A549 (cell line): ENCODE measurements at regions not wholly inside any gene's neighbourhood (a gene's known extent, or its start where the extent isn't known, plus 50 kb on each side); places are given as distances from the start of the nearest gene placed in this dataset.
"Not testable (repeated sequence)": the region's sequence is repeated elsewhere in the genome, so short reads cannot be mapped to it uniquely, and the experiment has no call there.

Experiments used
- CBX8 ChIP-seq: fragments of 200-600 bp; sonication (generic); IDR thresholded peaks from 2 replicates; pipeline ENCODE4 v1.6.1; 2016
- CEBPB ChIP-seq, 2 experiments: fragments of >200 bp in 1 of 2; sonication (Bioruptor Twin) in 1 of 2; formaldehyde crosslinking in 1 of 2; IDR thresholded peaks; 2 replicates each; pipeline ENCODE4 v1.6.1; 2012 to 2016
- CHD4 ChIP-seq: fragments of 200-600 bp; sonication (generic); IDR thresholded peaks from 2 replicates; pipeline ENCODE4 v1.6.1; 2016; ENCODE audit warnings: antibody characterized with exemption, mild to moderate bottlenecking, borderline replicate concordance
- HEYL ChIP-seq: fragments of 250-450 bp; sonication (Bioruptor Pico); IDR thresholded peaks from 2 replicates; pipeline ENCODE4 v1.8.0; 2021; ENCODE audit warnings: mild to moderate bottlenecking, moderate library complexity
- POLR2AphosphoS2 ChIP-seq: conservative IDR thresholded peaks from 2 replicates; pipeline ENCODE4 v1.6.1; 2012; ENCODE audit warnings: low read length, improper control_type of control experiment, inconsistent platforms
- RFX5 ChIP-seq: fragments of 450-650 bp; IDR thresholded peaks from 2 replicates; pipeline ENCODE4 v1.7.1; 2014; ENCODE audit warnings: antibody characterized with exemption, mild to moderate bottlenecking, moderate library complexity
- SREBF2 ChIP-seq: fragments of 450-650 bp; IDR thresholded peaks from 2 replicates; pipeline ENCODE4 v1.6.1; 2014; ENCODE audit warnings: mild to moderate bottlenecking, moderate library complexity
- ZSCAN20 ChIP-seq: fragments of 250-450 bp; sonication (Bioruptor Pico); IDR thresholded peaks from 2 replicates; pipeline ENCODE4 v1.8.0; 2022; ENCODE audit warnings: mild to moderate bottlenecking, moderate library complexity
- TF ChIP-seq, protein P1 (sequence below): fragments of >200 bp; sonication (Bioruptor Twin); formaldehyde crosslinking; IDR thresholded peaks from 3 replicates; pipeline ENCODE4 v1.5.1; 2016
- TF ChIP-seq, protein P2 (sequence below): IDR thresholded peaks from 2 replicates; pipeline ENCODE4 v1.6.1; 2012
- TF ChIP-seq, protein P3 (sequence below): fragments of 450-650 bp; IDR thresholded peaks from 2 replicates; pipeline ENCODE4 v1.6.1; 2014; ENCODE audit warnings: antibody characterized with exemption
- TF ChIP-seq, protein P4 (sequence below): fragments of 150-350 bp; IDR thresholded peaks from 2 replicates; pipeline ENCODE4 v1.6.1; 2014; ENCODE audit warnings: low read depth, mild to moderate bottlenecking, low read length

DNA sequence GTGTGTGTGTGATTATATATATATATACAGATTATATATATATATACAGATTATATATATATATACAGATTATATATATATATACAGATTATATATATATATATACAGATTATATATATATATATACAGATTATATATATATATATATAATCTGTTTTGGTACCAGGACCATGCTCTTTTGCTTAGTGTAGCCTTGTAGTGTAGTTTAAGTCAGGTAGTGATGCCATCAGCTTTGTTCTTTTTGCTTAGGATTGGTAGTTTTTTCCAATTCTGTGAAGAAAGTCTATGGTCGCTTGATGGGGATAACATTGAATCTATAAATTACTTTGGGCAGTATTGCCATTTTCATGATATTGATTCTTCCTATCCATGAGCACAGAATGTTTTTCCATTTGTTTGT, 318.5 kb upstream of the SETBP1 start:
- TF ChIP-seq, protein P1, sequence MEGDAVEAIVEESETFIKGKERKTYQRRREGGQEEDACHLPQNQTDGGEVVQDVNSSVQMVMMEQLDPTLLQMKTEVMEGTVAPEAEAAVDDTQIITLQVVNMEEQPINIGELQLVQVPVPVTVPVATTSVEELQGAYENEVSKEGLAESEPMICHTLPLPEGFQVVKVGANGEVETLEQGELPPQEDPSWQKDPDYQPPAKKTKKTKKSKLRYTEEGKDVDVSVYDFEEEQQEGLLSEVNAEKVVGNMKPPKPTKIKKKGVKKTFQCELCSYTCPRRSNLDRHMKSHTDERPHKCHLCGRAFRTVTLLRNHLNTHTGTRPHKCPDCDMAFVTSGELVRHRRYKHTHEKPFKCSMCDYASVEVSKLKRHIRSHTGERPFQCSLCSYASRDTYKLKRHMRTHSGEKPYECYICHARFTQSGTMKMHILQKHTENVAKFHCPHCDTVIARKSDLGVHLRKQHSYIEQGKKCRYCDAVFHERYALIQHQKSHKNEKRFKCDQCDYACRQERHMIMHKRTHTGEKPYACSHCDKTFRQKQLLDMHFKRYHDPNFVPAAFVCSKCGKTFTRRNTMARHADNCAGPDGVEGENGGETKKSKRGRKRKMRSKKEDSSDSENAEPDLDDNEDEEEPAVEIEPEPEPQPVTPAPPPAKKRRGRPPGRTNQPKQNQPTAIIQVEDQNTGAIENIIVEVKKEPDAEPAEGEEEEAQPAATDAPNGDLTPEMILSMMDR = not testable (repeated sequence)
- TF ChIP-seq, protein P2, sequence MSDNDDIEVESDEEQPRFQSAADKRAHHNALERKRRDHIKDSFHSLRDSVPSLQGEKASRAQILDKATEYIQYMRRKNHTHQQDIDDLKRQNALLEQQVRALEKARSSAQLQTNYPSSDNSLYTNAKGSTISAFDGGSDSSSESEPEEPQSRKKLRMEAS = not testable (repeated sequence)
- TF ChIP-seq CBX8; CHD4; POLR2AphosphoS2; CEBPB (IDR thresholded peaks at IDR 0.05); HEYL (CRISPR knock-in tag); RFX5; ZSCAN20 (CRISPR knock-in tag); SREBF2: not testable (repeated sequence)
- TF ChIP-seq, protein P3, sequence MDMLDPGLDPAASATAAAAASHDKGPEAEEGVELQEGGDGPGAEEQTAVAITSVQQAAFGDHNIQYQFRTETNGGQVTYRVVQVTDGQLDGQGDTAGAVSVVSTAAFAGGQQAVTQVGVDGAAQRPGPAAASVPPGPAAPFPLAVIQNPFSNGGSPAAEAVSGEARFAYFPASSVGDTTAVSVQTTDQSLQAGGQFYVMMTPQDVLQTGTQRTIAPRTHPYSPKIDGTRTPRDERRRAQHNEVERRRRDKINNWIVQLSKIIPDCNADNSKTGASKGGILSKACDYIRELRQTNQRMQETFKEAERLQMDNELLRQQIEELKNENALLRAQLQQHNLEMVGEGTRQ = not testable (repeated sequence)
- TF ChIP-seq, protein P4, sequence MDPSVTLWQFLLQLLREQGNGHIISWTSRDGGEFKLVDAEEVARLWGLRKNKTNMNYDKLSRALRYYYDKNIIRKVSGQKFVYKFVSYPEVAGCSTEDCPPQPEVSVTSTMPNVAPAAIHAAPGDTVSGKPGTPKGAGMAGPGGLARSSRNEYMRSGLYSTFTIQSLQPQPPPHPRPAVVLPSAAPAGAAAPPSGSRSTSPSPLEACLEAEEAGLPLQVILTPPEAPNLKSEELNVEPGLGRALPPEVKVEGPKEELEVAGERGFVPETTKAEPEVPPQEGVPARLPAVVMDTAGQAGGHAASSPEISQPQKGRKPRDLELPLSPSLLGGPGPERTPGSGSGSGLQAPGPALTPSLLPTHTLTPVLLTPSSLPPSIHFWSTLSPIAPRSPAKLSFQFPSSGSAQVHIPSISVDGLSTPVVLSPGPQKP = not testable (repeated sequence)
